BE2C (cell line): ENCODE measurements at regions not wholly inside any gene's neighbourhood (a gene's known extent, or its start where the extent isn't known, plus 50 kb on each side); places are given as distances from the start of the nearest gene placed in this dataset.
"Not testable (repeated sequence)": the region's sequence is repeated elsewhere in the genome, so short reads cannot be mapped to it uniquely, and the experiment has no call there.

Experiments used
- DNase-seq: peaks from one replicate; pipeline ENCODE4 v3.0.0-alpha.2; 2020
- H3K27me3 ChIP-seq: fragments of 250-450 bp; sonication (Bioruptor Pico); 2 replicates; pipeline ENCODE4 v1.5.1; 2020; ENCODE audit warnings: mild to moderate bottlenecking
- H3K36me3 ChIP-seq: fragments of 250-450 bp; sonication (Bioruptor Pico); 2 replicates; pipeline ENCODE4 v1.5.1; 2020; ENCODE audit warnings: mild to moderate bottlenecking
- H3K4me1 ChIP-seq: fragments of 250-450 bp; sonication (Bioruptor Pico); 2 replicates; pipeline ENCODE4 v1.5.1; 2020
- H3K4me3 ChIP-seq: 2 replicates; pipeline ENCODE4 v1.5.1; 2011; ENCODE audit warnings: low read depth, low read length
- H3K9me3 ChIP-seq: fragments of 250-450 bp; sonication (Bioruptor Pico); 2 replicates; pipeline ENCODE4 v1.5.1; 2020
- CTCF ChIP-seq: IDR thresholded peaks from 2 replicates; pipeline ENCODE4 v1.5.1; 2012; ENCODE audit warnings: mild to moderate bottlenecking, low read depth, low read length

GRCh38 chr13:42490676-42491075 is 83.3 kb upstream of the TNFSF11 start:
- Histone ChIP-seq H3K9me3 (no peaks in the 10 kb centered on the region), H3K36me3 (no peaks in the 10 kb centered on the region), H3K27me3 (no peaks in the 10 kb centered on the region; the same call in 1 of the 2 replicates), H3K4me3 (no peak overlapping the region), H3K4me1 (no peaks in the 10 kb centered on the region)
- no peak for TF ChIP-seq CTCF
- no peak for DNase-seq

- no peaks in the 10 kb centered on the region for H3K27me3 ChIP-seq
- TF ChIP-seq CTCF = no peak
- no peak overlapping the region for H3K4me3 ChIP-seq
- no peaks in the 10 kb centered on the region for H3K4me1 ChIP-seq
- H3K9me3 ChIP-seq = no peaks in the 10 kb centered on the region
- H3K36me3 ChIP-seq = no peaks in the 10 kb centered on the region
- DNase-seq = no peak
These were observed 81.5 kb upstream of the TNFSF11 start for GRCh38 chr13:42492372-42492920.

- H3K9me3 ChIP-seq = no peaks in the 10 kb centered on the region
- DNase-seq = no peak
- H3K4me3 ChIP-seq = no peak overlapping the region
- H3K27me3 ChIP-seq = no peaks in the 10 kb centered on the region
- TF ChIP-seq CTCF = no peak
- no peaks in the 10 kb centered on the region for H3K4me1 ChIP-seq
- H3K36me3 ChIP-seq = no peaks in the 10 kb centered on the region
These were observed 79.8 kb upstream of the TNFSF11 start for GRCh38 chr13:42494157-42494556.

- Histone ChIP-seq H3K4me3 (no peak overlapping the region), H3K9me3 (no peaks in the 10 kb centered on the region), H3K4me1 (no peaks in the 10 kb centered on the region), H3K27me3 (no peaks in the 10 kb centered on the region), H3K36me3 (no peaks in the 10 kb centered on the region)
- no peak for TF ChIP-seq CTCF
- DNase-seq = no peak
These were observed 78.7 kb upstream of the TNFSF11 start for GRCh38 chr13:42495255-42495654.

GRCh38 chr13:42495751-42496150 is 78.2 kb upstream of the TNFSF11 start:
- H3K27me3 ChIP-seq = no peaks in the 10 kb centered on the region
- no peaks in the 10 kb centered on the region for H3K9me3 ChIP-seq
- H3K36me3 ChIP-seq = no peaks in the 10 kb centered on the region
- no peak overlapping the region for H3K4me3 ChIP-seq
- no peak for DNase-seq
- H3K4me1 ChIP-seq = no peaks in the 10 kb centered on the region
- TF ChIP-seq CTCF = no peak

- H3K27me3 ChIP-seq, DNase-seq, H3K4me3 ChIP-seq, H3K9me3 ChIP-seq, H3K4me1 ChIP-seq, H3K36me3 ChIP-seq: not testable (repeated sequence)
These were observed 76.9 kb upstream of the TNFSF11 start for GRCh38 chr13:42496926-42497554.
